IMR-90 (cell line): ENCODE measurements at regions not wholly inside any gene's neighbourhood (a gene's known extent, or its start where the extent isn't known, plus 50 kb on each side); places are given as distances from the start of the nearest gene placed in this dataset.

Source experiments
- MXI1 ChIP-seq: IDR thresholded peaks from 2 replicates; pipeline ENCODE4 v1.6.1; 2012; ENCODE audit warnings: low read depth, mild to moderate bottlenecking, low read length, moderate library complexity, borderline replicate concordance
- POLR2A ChIP-seq: IDR thresholded peaks from 2 replicates; pipeline ENCODE4 v1.6.1; 2012; ENCODE audit warnings: mild to moderate bottlenecking, low read depth, low read length

- TF ChIP-seq MXI1 (no peak), POLR2A (no peak)
Measured at GRCh38 chr5:8517456-8517855, 648.5 kb downstream of the MTRR start.
